GM10266 (cell line): ENCODE measurements at regions not wholly inside any gene's neighbourhood (a gene's known extent, or its start where the extent isn't known, plus 50 kb on each side); places are given as distances from the start of the nearest gene placed in this dataset.

Experiments
- DNase-seq: peaks from one replicate; pipeline ENCODE4 v3.0.0; 2012; ENCODE audit errors: extremely low spot score
- CTCF ChIP-seq: IDR thresholded peaks from 2 replicates; pipeline ENCODE4 v1.5.1; 2012; ENCODE audit warnings: mild to moderate bottlenecking, low read depth; ENCODE audit not compliant: control insufficient read depth, insufficient read depth; ENCODE audit errors: missing control alignments

GRCh38 chr2:7911196-7911595 is 770.7 kb upstream of the ID2 start:
- TF ChIP-seq CTCF: no peak
- no peak for DNase-seq

GRCh38 chr2:7913974-7914373 is 767.9 kb upstream of the ID2 start:
- TF ChIP-seq CTCF: no peak
- DNase-seq: no peak

DNA sequence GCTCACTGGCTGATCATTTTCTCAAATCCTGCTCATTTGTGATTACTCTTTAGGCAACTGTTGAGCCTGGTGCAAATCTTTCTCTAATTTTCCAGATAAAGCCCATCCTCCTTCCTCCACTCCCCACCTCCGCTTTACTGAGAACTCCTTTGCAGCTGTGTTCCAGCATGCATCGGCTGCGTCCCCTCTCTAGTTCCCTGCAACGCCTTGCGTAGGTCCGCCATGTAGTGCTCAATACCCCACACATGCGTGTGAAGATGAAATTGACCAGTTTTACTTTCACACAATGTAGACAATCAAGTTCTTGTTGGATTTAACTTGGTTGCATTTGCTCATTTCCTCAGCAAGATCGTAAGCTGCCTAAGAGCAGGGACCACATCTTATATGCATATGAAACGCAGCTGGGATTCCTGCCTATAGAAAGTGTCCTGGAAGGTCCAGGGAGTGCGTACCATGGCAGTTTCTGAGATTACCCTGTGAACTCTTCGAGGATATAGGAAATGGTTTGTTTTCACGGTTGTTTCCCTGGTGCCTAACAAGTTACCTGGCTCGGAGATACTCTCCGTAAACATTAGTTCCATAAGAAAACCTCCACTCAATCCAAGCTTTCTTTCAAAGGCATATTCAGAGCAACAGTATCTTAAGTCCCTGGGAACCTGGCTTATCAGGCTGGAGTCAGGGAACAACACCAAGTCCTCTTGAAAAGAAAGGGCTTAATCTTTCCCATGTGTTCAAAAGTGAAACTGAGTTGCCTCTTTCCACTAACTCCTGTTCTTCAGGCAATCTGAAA is 766.4 kb upstream of the ID2 start:
- no peak for DNase-seq
- no peak for TF ChIP-seq CTCF

GRCh38 chr2:7916670-7917069 is 765.2 kb upstream of the ID2 start:
- TF ChIP-seq CTCF: no peak
- no peak for DNase-seq

GRCh38 chr2:7919510-7919909 is 762.3 kb upstream of the ID2 start:
- TF ChIP-seq CTCF: no peak
- DNase-seq: no peak

DNA sequence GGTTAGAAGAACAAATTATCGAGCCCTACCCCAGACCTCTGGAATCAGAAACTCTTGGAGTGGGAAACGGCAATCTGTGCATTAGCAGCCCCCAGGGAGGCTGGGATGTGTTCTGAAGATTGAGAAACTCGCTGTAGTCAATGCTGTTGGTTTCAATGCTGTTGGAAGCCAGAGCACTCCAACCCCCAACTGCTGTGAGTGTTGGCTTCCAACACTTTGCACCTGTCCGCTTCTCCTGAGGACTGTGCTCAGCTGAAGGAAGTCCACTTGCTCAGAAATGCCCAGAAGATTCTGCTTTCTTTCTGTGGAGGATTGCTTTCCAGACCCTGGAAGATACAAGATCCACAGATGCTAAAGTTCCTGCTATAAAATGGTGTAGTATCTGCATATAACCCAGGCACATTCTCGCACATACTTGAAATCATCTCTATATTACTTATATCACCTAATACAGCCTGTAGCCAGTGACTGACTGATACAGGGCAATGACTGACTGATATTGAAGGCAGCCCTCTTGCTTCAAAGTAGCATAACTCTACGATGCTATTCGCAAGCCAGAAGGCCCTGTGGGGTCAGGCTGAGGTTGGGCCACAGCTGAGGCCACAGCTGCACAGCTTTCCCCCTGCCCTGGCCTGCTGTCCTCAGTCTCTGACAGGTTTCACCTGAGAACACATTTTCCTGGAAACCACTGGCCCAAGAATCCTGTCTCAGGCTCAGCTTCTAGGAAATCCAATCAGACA is 757.7 kb upstream of the ID2 start:
- TF ChIP-seq CTCF: no peak

DNA sequence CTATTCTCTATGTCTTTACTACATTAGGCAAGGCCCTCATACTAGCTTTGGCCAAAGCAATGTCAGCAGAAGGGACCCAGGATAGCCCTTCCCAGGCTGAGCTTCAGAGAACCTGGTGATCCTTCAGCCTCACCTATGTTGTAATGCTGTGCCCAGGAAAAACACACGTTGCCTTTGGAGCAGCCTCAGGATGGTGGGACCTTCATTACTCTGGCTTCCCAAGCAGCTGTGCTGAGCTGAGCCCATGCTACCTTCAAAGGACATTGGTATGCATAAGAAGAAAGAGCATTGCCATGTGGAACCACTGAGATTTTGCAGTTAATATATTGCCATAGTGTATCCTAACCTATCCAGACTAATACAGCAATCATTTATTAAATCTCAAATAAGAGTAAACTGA is 756.4 kb upstream of the ID2 start:
- no peak for DNase-seq
- TF ChIP-seq CTCF: no peak

More for the DNA sequence above, 757.7 kb upstream of the ID2 start:
- no peak for DNase-seq
